ENCODE measurements at regions not wholly inside any gene's neighbourhood (a gene's known extent, or its start where the extent isn't known, plus 50 kb on each side); places are given as distances from the start of the nearest gene placed in this dataset.

GRCh38 chr2:118295592-118296390, 207.5 kb downstream of the INSIG2 start:
- no peaks in the 10 kb centered on the region for H4K20me1 ChIP-seq (ENCODE audit: control insufficient read depth, insufficient read depth)
- ATAC-seq: no peak
- RAD21 ChIA-PET (ENCODE audit: unreplicated experiment): no interaction called here

More at GRCh38 chr2:118295592-118296390, 207.5 kb downstream of the INSIG2 start:
- Histone ChIP-seq H3K9me3 (replicated peaks; ENCODE audit: control insufficient read depth, insufficient read depth, low read length) (no peaks in the 10 kb centered on the region; the same call in 2 of the 3 replicates), H3K27ac (ENCODE audit: control insufficient read depth, insufficient read depth) (no peak overlapping the region), H3K4me2 (ENCODE audit: control insufficient read depth, insufficient read depth) (no peak overlapping the region), H3K36me3 (ENCODE audit: control insufficient read depth in 2 of 2, insufficient read depth in 2 of 2, low read length in 1 of 2) (no peaks in the 10 kb centered on the region), H2AFZ (ENCODE audit: control insufficient read depth, low read depth, low read length) (no peak overlapping the region), H3K4me1 (ENCODE audit: control insufficient read depth, insufficient read depth, low read length) (no peaks in the 10 kb centered on the region), H3K9ac (ENCODE audit: control insufficient read depth, insufficient read depth, low read length) (no peak overlapping the region), H3K79me2 (ENCODE audit: control insufficient read depth, insufficient read depth, low read length) (no peaks in the 10 kb centered on the region), H3K27me3 (replicated peaks in 1 of 2; ENCODE audit: control insufficient read depth in 2 of 2, insufficient read depth in 2 of 2, low read length in 1 of 2) (no peaks in the 10 kb centered on the region; a peak in 2 of 4 replicates), H3K4me3 (no peak overlapping the region)
- intact Hi-C loops (cut with micrococcal nuclease; ENCODE audit: unreplicated experiment) (no loop called here), in situ Hi-C loops (cut with MboI) (no loop called here)
- BruUV-seq (replicated peaks): no TSS peak
- FAIRE-seq: no peak
- SMC1A ChIA-PET (ENCODE audit: uncharacterized antibody, unreplicated experiment): no interaction called here
- TF ChIP-seq MEF2B (IDR thresholded peaks at IDR 0.05; ENCODE audit: partially characterized antibody, poor library complexity, severe bottlenecking): no peak
- no peak for TF ChIP-seq HDGF (IDR thresholded peaks at IDR 0.05)
- no peak for TF ChIP-seq MEF2A (IDR thresholded peaks at IDR 0.05; ENCODE audit: insufficient read depth, low read depth, low read length)
- TF ChIP-seq NR2F1 (conservative IDR thresholded peaks at IDR 0.05): no peak
- no peak for TF ChIP-seq YY1 (IDR thresholded peaks at IDR 0.05; ENCODE audit: low read depth, low read length)
- no peak for TF ChIP-seq NFIC (IDR thresholded peaks at IDR 0.05; ENCODE audit: low read depth, low read length)
- TF ChIP-seq BACH1 (IDR thresholded peaks at IDR 0.05; ENCODE audit: borderline replicate concordance): no peak
- TF ChIP-seq CREM (IDR thresholded peaks at IDR 0.05; ENCODE audit: low read depth): no peak
- no peak for TF ChIP-seq PKNOX1 (IDR thresholded peaks at IDR 0.05)
- no peak for TF ChIP-seq EED (IDR thresholded peaks at IDR 0.05; ENCODE audit: low read depth)
- no peak for TF ChIP-seq ZNF384 (IDR thresholded peaks at IDR 0.05; ENCODE audit: borderline replicate concordance, low read depth, low read length)
- no peak for TF ChIP-seq STAT1 (conservative IDR thresholded peaks at IDR 0.05)
- TF ChIP-seq EGR1 (IDR thresholded peaks at IDR 0.05; ENCODE audit: borderline replicate concordance in 1 of 2, low read depth in 2 of 2, low read length in 2 of 2): no peak
- TF ChIP-seq RELB (IDR thresholded peaks at IDR 0.05; ENCODE audit: low read depth): no peak
- TF ChIP-seq ZBTB40 (IDR thresholded peaks at IDR 0.05; ENCODE audit: borderline replicate concordance): no peak
- TF ChIP-seq BHLHE40 (IDR thresholded peaks at IDR 0.05; ENCODE audit: borderline replicate concordance in 1 of 2, low read depth in 2 of 2, low read length in 1 of 2): no peak
- no peak for TF ChIP-seq LARP7 (IDR thresholded peaks at IDR 0.05)
- no peak for TF ChIP-seq RAD51 (IDR thresholded peaks at IDR 0.05)
- CTCF ChIA-PET: no interaction called here
- 25% methylated on average over 9 of the region's 9 CpGs for WGBS (ENCODE audit: insufficient coverage, insufficient replicate concordance, low lambda C conversion rate, missing lambda C conversion rate)
- POLR2A ChIA-PET: no interaction called here
- no peak for DNase-seq (ENCODE audit: low read depth, low spot score)

Measured in GM12878 (cell line).